H9 (cell line): ENCODE measurements at regions not wholly inside any gene's neighbourhood (a gene's known extent, or its start where the extent isn't known, plus 50 kb on each side); places are given as distances from the start of the nearest gene placed in this dataset.

ENCODE experiments used
- DNase-seq: peaks from one replicate; pipeline ENCODE4 v3.0.0-alpha.2; 2017
- H2AFZ ChIP-seq: one replicate; pipeline ENCODE4 v1.6.1; 2013; ENCODE audit warnings: mild to moderate bottlenecking, low read length, control low read depth, moderate library complexity
- H2AK5ac ChIP-seq: 2 replicates; pipeline ENCODE4 v1.6.1; 2013; ENCODE audit warnings: low read length, control low read depth, mixed read lengths; ENCODE audit not compliant: insufficient read length
- H2BK120ac ChIP-seq: one replicate; pipeline ENCODE4 v1.6.1; 2013; ENCODE audit warnings: low read depth, mild to moderate bottlenecking, low read length, control low read depth, inconsistent platforms; ENCODE audit not compliant: poor library complexity, severe bottlenecking
- H2BK12ac ChIP-seq: 2 replicates; pipeline ENCODE4 v1.6.1; 2013; ENCODE audit warnings: low read length, control low read depth, mixed read lengths, low read depth; ENCODE audit not compliant: insufficient read length
- H2BK15ac ChIP-seq: 2 replicates; pipeline ENCODE4 v1.6.1; 2013; ENCODE audit warnings: low read depth, low read length, control low read depth
- H2BK20ac ChIP-seq: one replicate; pipeline ENCODE4 v1.6.1; 2013; ENCODE audit warnings: low read depth, mild to moderate bottlenecking, low read length, control low read depth, inconsistent platforms; ENCODE audit not compliant: poor library complexity, severe bottlenecking
- H2BK5ac ChIP-seq: 2 replicates; pipeline ENCODE4 v1.6.1; 2013; ENCODE audit warnings: low read length, control low read depth, mixed read lengths; ENCODE audit not compliant: insufficient read length
- H3K14ac ChIP-seq: 2 replicates; pipeline ENCODE4 v1.6.1; 2013; ENCODE audit warnings: low read length, control low read depth; ENCODE audit not compliant: insufficient read depth
- H3K18ac ChIP-seq: 2 replicates; pipeline ENCODE4 v1.6.1; 2013; ENCODE audit warnings: low read depth, mild to moderate bottlenecking, mixed read lengths, low read length, control low read depth; ENCODE audit not compliant: insufficient read length
- H3K23ac ChIP-seq: 2 replicates; pipeline ENCODE4 v1.6.1; 2013; ENCODE audit warnings: low read length, control low read depth, mixed read lengths, low read depth; ENCODE audit not compliant: insufficient read length
- H3K23me2 ChIP-seq: 2 replicates; pipeline ENCODE4 v1.6.1; 2013; ENCODE audit warnings: low read depth, mild to moderate bottlenecking, mixed read lengths, low read length, control low read depth; ENCODE audit not compliant: insufficient read length, poor library complexity, severe bottlenecking
- H3K27ac ChIP-seq: 2 replicates; pipeline ENCODE4 v1.5.1; 2013; ENCODE audit warnings: low read length, control low read depth, mixed read lengths, low read depth; ENCODE audit not compliant: insufficient read length
- H3K27me3 ChIP-seq: 2 replicates; pipeline ENCODE4 v1.6.1; 2013; ENCODE audit warnings: low read length, control low read depth, inconsistent platforms; ENCODE audit not compliant: insufficient read depth
- H3K4ac ChIP-seq: 2 replicates; pipeline ENCODE4 v1.6.1; 2013; ENCODE audit warnings: low read depth, mild to moderate bottlenecking, control low read depth, inconsistent platforms, low read length, moderate library complexity
- H3K4me1 ChIP-seq: 2 replicates; pipeline ENCODE4 v1.6.1; 2013; ENCODE audit warnings: low read length, control low read depth, inconsistent platforms; ENCODE audit not compliant: insufficient read depth
- H3K4me2 ChIP-seq: 2 replicates; pipeline ENCODE4 v1.6.1; 2013; ENCODE audit warnings: low read length, control low read depth, mixed read lengths; ENCODE audit not compliant: insufficient read length, insufficient read depth
- H3K56ac ChIP-seq: 2 replicates; pipeline ENCODE4 v1.6.1; 2013; ENCODE audit warnings: low read depth, mild to moderate bottlenecking, mixed read lengths, low read length, control low read depth; ENCODE audit not compliant: insufficient read length
- H3K79me1 ChIP-seq: 2 replicates; pipeline ENCODE4 v1.6.1; 2013; ENCODE audit warnings: low read depth, mild to moderate bottlenecking, moderate library complexity, low read length, control low read depth, inconsistent platforms; ENCODE audit not compliant: insufficient read depth, poor library complexity, severe bottlenecking
- H3K79me2 ChIP-seq: 2 replicates; pipeline ENCODE4 v1.6.1; 2013; ENCODE audit warnings: low read length, control low read depth, inconsistent platforms; ENCODE audit not compliant: insufficient read depth
- H3K9ac ChIP-seq: 2 replicates; pipeline ENCODE4 v1.6.1; 2013; ENCODE audit warnings: low read length, control low read depth, mixed read lengths; ENCODE audit not compliant: insufficient read length; ENCODE audit errors: extremely low read depth
- H3K9me3 ChIP-seq: one replicate; pipeline ENCODE4 v1.6.1; 2013; ENCODE audit warnings: low read depth, low read length, inconsistent platforms; ENCODE audit not compliant: control insufficient read depth
- H3T11ph ChIP-seq: one replicate; pipeline ENCODE4 v1.6.1; 2013; ENCODE audit warnings: mild to moderate bottlenecking, low read length, control low read depth, inconsistent platforms
- H4K20me1 ChIP-seq: one replicate; pipeline ENCODE4 v1.6.1; 2013; ENCODE audit not compliant: control insufficient read depth, insufficient read length, insufficient read depth
- H4K5ac ChIP-seq: 2 replicates; pipeline ENCODE4 v1.6.1; 2013; ENCODE audit warnings: low read depth, mild to moderate bottlenecking, mixed read lengths, low read length, control low read depth; ENCODE audit not compliant: insufficient read length
- H4K8ac ChIP-seq: replicated peaks from 2 replicates; pipeline ENCODE4 v1.6.1; 2013; ENCODE audit warnings: low read length, control low read depth, mixed read lengths, low read depth; ENCODE audit not compliant: insufficient read length
- H4K91ac ChIP-seq: 2 replicates; pipeline ENCODE4 v1.6.1; 2013; ENCODE audit warnings: low read depth, mild to moderate bottlenecking, moderate library complexity, mixed read lengths, low read length, control low read depth; ENCODE audit not compliant: insufficient read length
- H3K27ac Mint-ChIP-seq, 3 experiments: 2 replicates in 2 of 3; 3 replicates in 1 of 3; pipeline ENCODE4 v1.8.0; 2020 to 2021; ENCODE audit warnings: mixed read lengths in 3 of 3, mild to moderate bottlenecking in 1 of 3, moderate library complexity in 1 of 3
- H3K27me3 Mint-ChIP-seq: 2 replicates; pipeline ENCODE4 v1.8.0; 2021; ENCODE audit warnings: low read depth, mild to moderate bottlenecking, moderate library complexity, mixed read lengths
- H3K36me3 Mint-ChIP-seq, 3 experiments: 2 replicates in 2 of 3; 3 replicates in 1 of 3; pipeline ENCODE4 v1.8.0; 2020 to 2021; ENCODE audit warnings: low read depth in 3 of 3, mixed read lengths in 3 of 3; ENCODE audit not compliant: insufficient read depth in 1 of 3
- H3K4me1 Mint-ChIP-seq, 2 experiments: 2 replicates each; pipeline ENCODE4 v1.8.0; 2020; ENCODE audit warnings: mixed read lengths in 2 of 2
- H3K4me3 Mint-ChIP-seq, 2 experiments: 2 replicates in 1 of 2; 3 replicates in 1 of 2; pipeline ENCODE4 v1.8.0; 2020 to 2021; ENCODE audit warnings: mild to moderate bottlenecking in 2 of 2, mixed read lengths in 2 of 2, moderate library complexity in 1 of 2
- H3K9me3 Mint-ChIP-seq, 2 experiments: 2 replicates in 1 of 2; 3 replicates in 1 of 2; pipeline ENCODE4 v1.8.0; 2020; ENCODE audit warnings: mild to moderate bottlenecking in 2 of 2, mixed read lengths in 2 of 2, moderate library complexity in 1 of 2
- WGBS: extraction: QIAGEN DNeasy Blood & Tissue Kit; methylation state at CpG from one replicate; pipeline ENCODE4 v1.1.7; 2013; ENCODE audit warnings: missing lambda C conversion rate, low lambda C conversion rate, mixed read lengths; ENCODE audit not compliant: insufficient read length; ENCODE audit errors: extremely low coverage; 5-methylcytosine and 5-hydroxymethylcytosine counted together
- TF ChIP-seq, protein P1 (sequence below): fragments of 200-600 bp; sonication (generic); conservative IDR thresholded peaks from 3 replicates; pipeline ENCODE4 v1.8.0; 2021; ENCODE audit warnings: antibody characterized with exemption, mild to moderate bottlenecking

DNA sequence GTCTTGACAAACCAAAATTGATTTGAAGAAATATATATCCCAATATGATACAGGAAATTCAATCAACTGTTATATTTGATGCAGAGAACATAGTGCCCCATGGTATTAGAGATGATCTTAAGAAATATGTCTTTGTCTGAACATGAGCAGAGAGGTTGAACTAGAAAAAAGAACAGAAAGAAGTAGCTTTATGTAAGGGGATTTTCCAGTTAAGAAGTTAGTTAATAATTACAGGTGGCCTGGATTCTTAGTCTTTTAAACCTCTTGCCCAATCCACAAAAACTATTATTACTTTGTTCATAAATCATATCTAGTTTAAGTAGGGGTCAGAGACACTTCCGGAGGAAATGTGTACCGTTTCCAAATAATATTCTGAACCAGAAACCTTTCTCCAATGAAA lies 1186.7 kb upstream of the EPHA6 start:
- H2BK12ac ChIP-seq: no peak overlapping the region
- TF ChIP-seq, protein P1, sequence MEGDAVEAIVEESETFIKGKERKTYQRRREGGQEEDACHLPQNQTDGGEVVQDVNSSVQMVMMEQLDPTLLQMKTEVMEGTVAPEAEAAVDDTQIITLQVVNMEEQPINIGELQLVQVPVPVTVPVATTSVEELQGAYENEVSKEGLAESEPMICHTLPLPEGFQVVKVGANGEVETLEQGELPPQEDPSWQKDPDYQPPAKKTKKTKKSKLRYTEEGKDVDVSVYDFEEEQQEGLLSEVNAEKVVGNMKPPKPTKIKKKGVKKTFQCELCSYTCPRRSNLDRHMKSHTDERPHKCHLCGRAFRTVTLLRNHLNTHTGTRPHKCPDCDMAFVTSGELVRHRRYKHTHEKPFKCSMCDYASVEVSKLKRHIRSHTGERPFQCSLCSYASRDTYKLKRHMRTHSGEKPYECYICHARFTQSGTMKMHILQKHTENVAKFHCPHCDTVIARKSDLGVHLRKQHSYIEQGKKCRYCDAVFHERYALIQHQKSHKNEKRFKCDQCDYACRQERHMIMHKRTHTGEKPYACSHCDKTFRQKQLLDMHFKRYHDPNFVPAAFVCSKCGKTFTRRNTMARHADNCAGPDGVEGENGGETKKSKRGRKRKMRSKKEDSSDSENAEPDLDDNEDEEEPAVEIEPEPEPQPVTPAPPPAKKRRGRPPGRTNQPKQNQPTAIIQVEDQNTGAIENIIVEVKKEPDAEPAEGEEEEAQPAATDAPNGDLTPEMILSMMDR: no peak
- no peak overlapping the region for H3K4me2 ChIP-seq
- no peak overlapping the region for H3K9ac ChIP-seq
- no peak overlapping the region for H3K14ac ChIP-seq
- Mint-ChIP-seq H3K4me1 (peaks cover 18 to 19% of the 10 kb centered on the region in 2 experiments), H3K9me3 (no peaks in the 10 kb centered on the region), H3K27ac (no peak overlapping the region), H3K4me3 (no peak overlapping the region), H3K36me3 (no peaks in the 10 kb centered on the region), H3K27me3 (no peaks in the 10 kb centered on the region)
- no peak for DNase-seq
- no peaks in the 10 kb centered on the region; the same call in 1 of the 2 replicates for H3K4me1 ChIP-seq
- H3T11ph ChIP-seq: no peak overlapping the region
- H3K23me2 ChIP-seq: no peaks in the 10 kb centered on the region
- H2AFZ ChIP-seq: no peak overlapping the region
- no peak overlapping the region for H4K91ac ChIP-seq
- H4K8ac ChIP-seq: no peak overlapping the region
- no peaks in the 10 kb centered on the region for H4K20me1 ChIP-seq
- H3K56ac ChIP-seq: no peak overlapping the region
- no peak overlapping the region for H3K18ac ChIP-seq
- no peak overlapping the region for H4K5ac ChIP-seq
- no peak overlapping the region for H2BK5ac ChIP-seq
- H3K79me2 ChIP-seq: no peaks in the 10 kb centered on the region
- no peaks in the 10 kb centered on the region for H3K79me1 ChIP-seq
- H2BK120ac ChIP-seq: no peak overlapping the region
- no peak overlapping the region for H2BK15ac ChIP-seq
- no peaks in the 10 kb centered on the region for H3K9me3 ChIP-seq
- H2AK5ac ChIP-seq: no peak overlapping the region
- no peak overlapping the region for H2BK20ac ChIP-seq
- H3K27me3 ChIP-seq: no peaks in the 10 kb centered on the region
- no CpG with 5 or more reads among the region's 2 CpGs for WGBS
- no peak overlapping the region for H3K23ac ChIP-seq
- no peak overlapping the region for H3K4ac ChIP-seq
- H3K27ac ChIP-seq: no peak overlapping the region
